ENCODE measurements at regions not wholly inside any gene's neighbourhood (a gene's known extent, or its start where the extent isn't known, plus 50 kb on each side); places are given as distances from the start of the nearest gene placed in this dataset.

- Histone ChIP-seq H3K4me2 (ENCODE audit: low read length) (no peak overlapping the region), H3K9me2 (ENCODE audit: low read depth, low read length) (no peaks in the 10 kb centered on the region), H3K27ac (ENCODE audit: low read depth, low read length, poor library complexity, severe bottlenecking) (no peak overlapping the region), H3K9ac (ENCODE audit: low read length) (no peak overlapping the region), H3K4me3 (ENCODE audit: low read depth, low read length, poor library complexity, severe bottlenecking) (no peak overlapping the region), H3F3A (ENCODE audit: insufficient read depth, low read length) (no peaks in the 10 kb centered on the region; the same call in 1 of the 2 replicates), H4K20me1 (ENCODE audit: insufficient read depth, low read length) (no peaks in the 10 kb centered on the region), H3K36me3 (ENCODE audit: insufficient read depth, low read length) (no peaks in the 10 kb centered on the region), H3K27me3 (ENCODE audit: insufficient read depth, low read length) (no peaks in the 10 kb centered on the region), H3K79me2 (ENCODE audit: insufficient read depth, low read length) (no peaks in the 10 kb centered on the region), H3K4me1 (ENCODE audit: insufficient read depth, low read length, severe bottlenecking) (peaks cover 12% of the 10 kb centered on the region), H3K9me3 (ENCODE audit: low read length) (no peaks in the 10 kb centered on the region), H2AFZ (ENCODE audit: low read length) (no peak overlapping the region)
- TF ChIP-seq EZH2 (IDR thresholded peaks at IDR 0.05; ENCODE audit: borderline replicate concordance, low read length) (no peak), CTCF (IDR thresholded peaks at IDR 0.05; ENCODE audit: low read length) (no peak)
Measured at GRCh38 chr2:212913640-212914306, 237.6 kb downstream of the IKZF2 start.

- Histone ChIP-seq H3F3A (ENCODE audit: insufficient read depth, low read length) (no peaks in the 10 kb centered on the region; the same call in 1 of the 2 replicates), H3K4me3 (ENCODE audit: low read depth, low read length, poor library complexity, severe bottlenecking) (no peak overlapping the region), H4K20me1 (ENCODE audit: insufficient read depth, low read length) (no peaks in the 10 kb centered on the region), H3K4me2 (ENCODE audit: low read length) (no peak overlapping the region), H3K9me3 (ENCODE audit: low read length) (no peaks in the 10 kb centered on the region), H2AFZ (ENCODE audit: low read length) (no peak overlapping the region), H3K27ac (ENCODE audit: low read depth, low read length, poor library complexity, severe bottlenecking) (no peak overlapping the region), H3K27me3 (ENCODE audit: insufficient read depth, low read length) (no peaks in the 10 kb centered on the region), H3K79me2 (ENCODE audit: insufficient read depth, low read length) (no peaks in the 10 kb centered on the region), H3K9me2 (ENCODE audit: low read depth, low read length) (no peaks in the 10 kb centered on the region), H3K9ac (ENCODE audit: low read length) (no peak overlapping the region), H3K36me3 (ENCODE audit: insufficient read depth, low read length) (no peaks in the 10 kb centered on the region), H3K4me1 (ENCODE audit: insufficient read depth, low read length, severe bottlenecking) (peaks cover 12% of the 10 kb centered on the region)
- TF ChIP-seq CTCF (IDR thresholded peaks at IDR 0.05; ENCODE audit: low read length) = no peak
Measured at GRCh38 chr2:212912445-212913103, 238.8 kb downstream of the IKZF2 start.

GRCh38 chr2:212911011-212911410, 240.4 kb downstream of the IKZF2 start:
- no peak overlapping the region for H3K4me2 ChIP-seq (ENCODE audit: low read length)
- H2AFZ ChIP-seq (ENCODE audit: low read length) = no peak overlapping the region
- H3K36me3 ChIP-seq (ENCODE audit: insufficient read depth, low read length) = no peaks in the 10 kb centered on the region
- H4K20me1 ChIP-seq (ENCODE audit: insufficient read depth, low read length) = no peaks in the 10 kb centered on the region
- H3F3A ChIP-seq (ENCODE audit: insufficient read depth, low read length) = no peaks in the 10 kb centered on the region; the same call in 1 of the 2 replicates
- no peaks in the 10 kb centered on the region for H3K27me3 ChIP-seq (ENCODE audit: insufficient read depth, low read length)
- no peak overlapping the region for H3K4me3 ChIP-seq (ENCODE audit: low read depth, low read length, poor library complexity, severe bottlenecking)
- no peaks in the 10 kb centered on the region for H3K9me3 ChIP-seq (ENCODE audit: low read length)
- H3K9me2 ChIP-seq (ENCODE audit: low read depth, low read length) = no peaks in the 10 kb centered on the region; the same call in 1 of the 2 replicates
- no peak overlapping the region for H3K9ac ChIP-seq (ENCODE audit: low read length)
- peaks cover 12% of the 10 kb centered on the region for H3K4me1 ChIP-seq (ENCODE audit: insufficient read depth, low read length, severe bottlenecking)
- no peak for TF ChIP-seq CTCF (IDR thresholded peaks at IDR 0.05; ENCODE audit: low read length)
- no peak overlapping the region for H3K27ac ChIP-seq (ENCODE audit: low read depth, low read length, poor library complexity, severe bottlenecking)
- H3K79me2 ChIP-seq (ENCODE audit: insufficient read depth, low read length) = no peaks in the 10 kb centered on the region
